Occipital lobe (tissue), 1 donor: ENCODE measurements at regions not wholly inside any gene's neighbourhood (a gene's known extent, or its start where the extent isn't known, plus 50 kb on each side); places are given as distances from the start of the nearest gene placed in this dataset.

Experiments
- DNase-seq: peaks from one replicate; lab custom pipeline; 2025; lab: John Stamatoyannopoulos, UW

DNA sequence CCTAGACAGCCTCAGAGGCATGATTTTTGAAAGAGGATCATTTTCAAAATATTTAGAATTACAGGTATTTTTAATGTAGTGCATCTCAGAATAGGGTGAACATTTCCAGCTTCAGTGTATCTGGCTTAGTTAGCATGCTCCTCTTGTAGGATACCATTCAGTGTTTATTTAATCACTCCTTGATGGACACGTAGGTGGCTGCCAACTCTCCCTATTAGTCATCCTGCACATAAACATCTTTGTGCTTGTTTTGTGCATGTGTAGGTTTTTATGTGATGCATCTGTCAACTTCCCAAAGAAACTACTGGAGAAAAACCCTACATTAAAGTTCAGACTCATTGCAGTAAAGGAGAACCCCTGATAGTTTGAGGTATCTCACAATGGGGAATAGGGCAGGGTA, 52.5 kb upstream of the RBM19 start:
- no peak for DNase-seq
